Osteoblast (primary cell): ENCODE measurements at regions not wholly inside any gene's neighbourhood (a gene's known extent, or its start where the extent isn't known, plus 50 kb on each side); places are given as distances from the start of the nearest gene placed in this dataset.

Experiments used
- DNase-seq: peaks from one replicate; pipeline ENCODE4 v3.0.0; 2011; ENCODE audit warnings: low spot score, mixed read lengths; ENCODE audit not compliant: insufficient read length; ENCODE audit errors: missing footprints
- H2AFZ ChIP-seq: 2 replicates; pipeline ENCODE4 v1.6.0; 2011; ENCODE audit warnings: mild to moderate bottlenecking, low read length
- H3K27ac ChIP-seq: 2 replicates; pipeline ENCODE4 v1.5.1; 2011; ENCODE audit warnings: mild to moderate bottlenecking, low read depth, low read length, moderate library complexity
- H3K27me3 ChIP-seq: 2 replicates; pipeline ENCODE4 v1.6.0; 2012; ENCODE audit warnings: mild to moderate bottlenecking, control low read depth, inconsistent platforms, low read length, moderate library complexity; ENCODE audit not compliant: insufficient read depth
- H3K36me3 ChIP-seq: 2 replicates; pipeline ENCODE4 v1.5.1; 2011; ENCODE audit warnings: mild to moderate bottlenecking, low read length, control low read depth, moderate library complexity; ENCODE audit not compliant: insufficient read depth
- H3K4me1 ChIP-seq: 2 replicates; pipeline ENCODE4 v1.5.1; 2011; ENCODE audit warnings: mild to moderate bottlenecking, low read length, control low read depth, moderate library complexity; ENCODE audit not compliant: insufficient read depth
- H3K4me2 ChIP-seq: 2 replicates; pipeline ENCODE4 v1.6.0; 2011; ENCODE audit warnings: mild to moderate bottlenecking, low read length; ENCODE audit not compliant: insufficient read depth
- H3K4me3 ChIP-seq: fragments of 200-600 bp; sonication (generic); 3 replicates; pipeline ENCODE4 v1.5.1; 2012; ENCODE audit warnings: mild to moderate bottlenecking, low read length, inconsistent platforms; ENCODE audit not compliant: insufficient read depth
- H3K79me2 ChIP-seq: 2 replicates; pipeline ENCODE4 v1.6.0; 2012; ENCODE audit warnings: mild to moderate bottlenecking, low read length, control low read depth, inconsistent platforms; ENCODE audit not compliant: insufficient read depth
- H3K9me3 ChIP-seq: 2 replicates; pipeline ENCODE4 v1.5.1; 2011; ENCODE audit warnings: low read depth, low read length, control low read depth
- H4K20me1 ChIP-seq: 2 replicates; pipeline ENCODE4 v1.6.0; 2012; ENCODE audit warnings: mild to moderate bottlenecking, low read length, control low read depth; ENCODE audit not compliant: insufficient read depth
- CTCF ChIP-seq: IDR thresholded peaks from 2 replicates; pipeline ENCODE4 v1.5.1; 2011; ENCODE audit warnings: mild to moderate bottlenecking, low read depth, low read length, moderate library complexity; ENCODE audit errors: extremely low read depth

DNA sequence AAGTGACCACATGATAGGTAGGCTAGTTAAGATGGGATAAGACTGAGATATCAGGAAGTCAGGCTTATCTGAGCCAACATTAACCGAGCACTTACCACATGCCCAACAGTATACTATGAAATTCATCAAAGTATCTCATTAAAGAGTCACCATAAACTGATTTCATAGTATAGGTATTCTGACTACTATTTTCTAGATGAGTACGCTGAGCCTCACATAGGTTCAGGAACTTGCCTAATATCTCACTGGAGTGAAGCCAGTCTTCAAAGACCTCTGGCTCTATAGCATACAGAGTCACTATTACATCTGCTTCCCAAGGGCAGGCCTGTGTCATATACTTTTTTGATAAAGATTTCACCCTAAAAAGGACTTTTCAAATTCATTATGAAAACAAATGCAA, 115.6 kb upstream of the NGF start:
- Histone ChIP-seq H3K27ac (no peak overlapping the region), H3K4me2 (no peak overlapping the region)
- DNase-seq: no peak

GRCh38 chr1:115452600-115453329, 114.7 kb upstream of the NGF start:
- H3K27me3 ChIP-seq: no peaks in the 10 kb centered on the region
- H3K4me1 ChIP-seq: peaks cover 14% of the 10 kb centered on the region
- no peaks in the 10 kb centered on the region for H3K36me3 ChIP-seq
- no peak overlapping the region for H3K4me2 ChIP-seq
- H3K4me3 ChIP-seq: no peak overlapping the region
- no peak overlapping the region for H3K27ac ChIP-seq
- H3K79me2 ChIP-seq: no peaks in the 10 kb centered on the region
- H4K20me1 ChIP-seq: no peaks in the 10 kb centered on the region
- H3K9me3 ChIP-seq: no peaks in the 10 kb centered on the region
- DNase-seq: no peak
- H2AFZ ChIP-seq: no peak overlapping the region
- TF ChIP-seq CTCF: no peak

More for the DNA sequence above, 115.6 kb upstream of the NGF start:
- no peak overlapping the region for H2AFZ ChIP-seq
- H3K4me3 ChIP-seq: no peak overlapping the region
- H3K9me3 ChIP-seq: no peaks in the 10 kb centered on the region
- no peaks in the 10 kb centered on the region for H4K20me1 ChIP-seq
- no peaks in the 10 kb centered on the region for H3K27me3 ChIP-seq
- H3K36me3 ChIP-seq: no peaks in the 10 kb centered on the region
- TF ChIP-seq CTCF: no peak
- no peaks in the 10 kb centered on the region for H3K79me2 ChIP-seq
- H3K4me1 ChIP-seq: peaks cover 14% of the 10 kb centered on the region

DNA sequence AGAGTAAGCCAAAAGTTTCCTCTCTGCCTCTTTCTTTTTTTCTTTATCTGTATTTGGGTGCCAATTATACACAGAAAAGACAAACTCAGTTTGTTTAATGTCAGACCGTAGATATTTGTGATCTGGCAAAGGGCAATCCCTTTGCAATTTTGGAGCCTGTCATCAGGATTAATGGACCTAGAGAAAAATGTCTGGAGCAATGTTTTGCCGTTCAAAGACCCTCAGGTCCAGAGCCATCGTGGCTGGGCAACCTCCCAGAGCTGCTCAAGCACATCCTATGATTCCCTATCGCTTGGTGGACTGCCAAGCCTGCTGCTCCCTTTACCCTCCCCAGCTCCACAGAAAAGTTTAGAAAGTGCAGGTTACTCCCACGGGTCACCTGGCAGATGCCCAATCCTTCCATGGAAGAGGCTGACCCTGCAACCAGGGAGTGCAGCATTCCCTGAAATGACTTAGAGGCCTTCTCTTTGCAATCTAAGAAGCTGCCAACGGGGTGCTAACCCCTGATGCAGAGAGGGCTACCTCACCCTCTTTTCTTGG, 112.5 kb upstream of the NGF start:
- no peaks in the 10 kb centered on the region for H4K20me1 ChIP-seq
- no peak for DNase-seq
- TF ChIP-seq CTCF: no peak

DNA sequence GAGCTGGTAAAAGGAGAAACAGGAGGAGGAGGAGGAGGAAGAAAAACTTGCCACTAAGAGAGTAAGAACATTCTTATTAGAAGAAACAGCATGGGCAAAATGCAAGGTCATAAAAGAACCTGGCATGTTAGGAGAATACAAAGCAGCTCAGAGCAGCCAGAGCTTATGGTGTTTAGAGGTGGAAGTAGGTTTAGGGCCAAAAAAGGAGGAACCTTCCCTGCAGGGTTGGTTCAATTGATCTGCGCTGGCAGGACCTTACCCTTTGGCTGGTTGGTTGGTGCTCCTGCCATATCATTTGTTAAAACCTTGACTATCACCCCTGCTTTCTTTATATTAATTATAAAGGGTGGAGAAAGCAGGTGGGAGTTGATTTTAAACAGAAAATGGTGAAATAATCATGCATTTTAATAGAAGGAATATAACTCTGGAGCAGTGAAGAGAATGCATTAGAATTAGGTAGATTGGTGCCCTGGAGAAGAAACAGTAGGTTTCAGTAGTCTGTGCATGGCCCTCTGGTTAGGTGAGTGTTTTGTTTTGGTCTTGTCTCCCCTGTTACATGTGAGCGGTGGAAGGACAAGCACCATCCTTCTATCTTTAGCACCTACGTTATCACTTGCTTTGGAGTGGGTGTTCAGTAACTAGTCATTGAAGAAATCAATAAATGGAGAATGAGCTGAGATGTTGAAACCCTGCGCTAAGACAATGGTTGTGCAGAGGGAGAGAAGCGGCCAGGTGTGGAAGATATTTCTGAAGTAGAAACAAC, 110.4 kb upstream of the NGF start:
- Histone ChIP-seq H3K4me2 (no peak overlapping the region), H3K9me3 (no peaks in the 10 kb centered on the region), H4K20me1 (no peaks in the 10 kb centered on the region), H3K4me3 (no peak overlapping the region), H3K27ac (no peak overlapping the region), H3K79me2 (no peaks in the 10 kb centered on the region), H3K27me3 (no peaks in the 10 kb centered on the region), H2AFZ (no peak overlapping the region), H3K4me1 (no peaks in the 10 kb centered on the region), H3K36me3 (no peaks in the 10 kb centered on the region)
- no peak for TF ChIP-seq CTCF
- no peak for DNase-seq

More for the DNA sequence above, 112.5 kb upstream of the NGF start:
- Histone ChIP-seq H3K27ac (no peak overlapping the region), H3K4me1 (no peaks in the 10 kb centered on the region), H3K4me3 (no peak overlapping the region), H3K9me3 (no peaks in the 10 kb centered on the region), H3K27me3 (no peaks in the 10 kb centered on the region), H3K4me2 (no peak overlapping the region), H3K36me3 (no peaks in the 10 kb centered on the region), H3K79me2 (no peaks in the 10 kb centered on the region), H2AFZ (no peak overlapping the region)
